ENCODE measurements at regions not wholly inside any gene's neighbourhood (a gene's known extent, or its start where the extent isn't known, plus 50 kb on each side); places are given as distances from the start of the nearest gene placed in this dataset.
"Not testable (repeated sequence)": the region's sequence is repeated elsewhere in the genome, so short reads cannot be mapped to it uniquely, and the experiment has no call there.

DNA sequence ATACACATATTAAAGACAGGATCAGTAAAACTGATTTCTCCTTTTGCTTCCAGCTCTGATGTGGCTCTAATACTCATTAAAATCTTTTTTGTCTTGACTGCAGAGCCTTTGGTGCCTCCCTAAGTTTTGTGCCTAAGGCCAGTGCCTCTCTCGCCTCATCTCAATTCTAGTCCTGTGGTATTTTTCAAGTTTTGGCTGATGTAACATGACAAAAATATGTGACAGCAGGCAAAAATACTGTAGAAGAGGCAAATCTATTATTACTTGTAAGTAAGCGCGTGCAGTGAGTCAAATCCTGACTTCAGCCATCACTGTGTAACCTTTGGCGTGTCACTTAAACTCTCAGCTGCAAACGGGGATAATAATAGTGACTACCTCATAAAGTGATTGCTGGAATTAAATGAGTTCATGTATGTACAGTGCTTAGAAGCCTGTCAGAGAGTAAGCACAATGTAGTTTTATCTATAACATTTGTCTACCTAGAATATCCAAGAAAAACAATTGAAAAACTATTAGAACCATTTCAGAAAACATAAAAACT, 74.0 kb downstream of the MAB21L3 start:
- TF ChIP-seq, protein P1, sequence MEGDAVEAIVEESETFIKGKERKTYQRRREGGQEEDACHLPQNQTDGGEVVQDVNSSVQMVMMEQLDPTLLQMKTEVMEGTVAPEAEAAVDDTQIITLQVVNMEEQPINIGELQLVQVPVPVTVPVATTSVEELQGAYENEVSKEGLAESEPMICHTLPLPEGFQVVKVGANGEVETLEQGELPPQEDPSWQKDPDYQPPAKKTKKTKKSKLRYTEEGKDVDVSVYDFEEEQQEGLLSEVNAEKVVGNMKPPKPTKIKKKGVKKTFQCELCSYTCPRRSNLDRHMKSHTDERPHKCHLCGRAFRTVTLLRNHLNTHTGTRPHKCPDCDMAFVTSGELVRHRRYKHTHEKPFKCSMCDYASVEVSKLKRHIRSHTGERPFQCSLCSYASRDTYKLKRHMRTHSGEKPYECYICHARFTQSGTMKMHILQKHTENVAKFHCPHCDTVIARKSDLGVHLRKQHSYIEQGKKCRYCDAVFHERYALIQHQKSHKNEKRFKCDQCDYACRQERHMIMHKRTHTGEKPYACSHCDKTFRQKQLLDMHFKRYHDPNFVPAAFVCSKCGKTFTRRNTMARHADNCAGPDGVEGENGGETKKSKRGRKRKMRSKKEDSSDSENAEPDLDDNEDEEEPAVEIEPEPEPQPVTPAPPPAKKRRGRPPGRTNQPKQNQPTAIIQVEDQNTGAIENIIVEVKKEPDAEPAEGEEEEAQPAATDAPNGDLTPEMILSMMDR (IDR thresholded peaks at IDR 0.05; ENCODE audit: extremely low read depth, missing control alignments): no peak

DNA sequence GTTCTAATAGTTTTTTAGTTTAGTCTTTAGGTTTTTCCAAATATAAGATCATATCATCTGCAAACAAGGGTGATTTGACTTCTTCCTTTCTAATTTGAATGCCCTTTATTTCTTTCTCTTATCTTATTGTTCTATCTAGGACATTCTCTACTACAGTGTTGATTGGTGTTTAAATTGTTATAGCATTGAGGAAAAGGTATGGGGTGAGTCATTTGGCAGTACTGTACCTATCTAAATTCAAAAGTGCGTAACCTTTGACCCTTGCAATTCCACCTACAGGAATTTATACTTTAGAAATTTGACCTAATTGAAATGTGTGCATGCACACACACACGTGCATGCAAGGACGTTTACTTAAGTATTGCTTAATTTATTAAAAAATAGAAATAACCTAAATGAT, 78.3 kb downstream of the MAB21L3 start:
- no peak for DNase-seq (ENCODE audit: low spot score)
- TF ChIP-seq, protein P1 (IDR thresholded peaks at IDR 0.05; ENCODE audit: extremely low read depth, missing control alignments): no peak

More for the DNA sequence above, 74.0 kb downstream of the MAB21L3 start:
- no peak for DNase-seq (ENCODE audit: low spot score)

DNA sequence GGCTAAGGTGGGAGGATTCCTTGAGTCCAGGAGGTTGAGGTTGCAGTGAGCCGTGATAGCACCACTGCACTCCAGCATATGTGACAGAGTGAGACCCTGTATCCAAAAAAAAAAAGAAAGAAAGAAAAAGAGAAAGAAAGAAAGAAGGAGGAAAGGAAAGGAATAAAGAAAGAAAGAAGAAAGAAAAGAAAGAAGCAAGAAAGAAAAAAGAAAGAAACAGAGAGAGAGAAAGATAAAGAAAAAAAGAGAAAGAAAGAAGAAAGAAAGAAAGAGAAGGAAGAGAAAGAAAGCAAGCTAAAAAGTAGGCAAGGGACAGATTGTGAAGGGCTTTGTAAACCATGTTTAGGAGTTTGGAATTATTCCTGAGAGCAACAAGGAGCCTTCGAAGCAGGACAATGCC, 80.1 kb downstream of the MAB21L3 start:
- DNase-seq (ENCODE audit: low spot score): no peak
- TF ChIP-seq, protein P1 (IDR thresholded peaks at IDR 0.05; ENCODE audit: extremely low read depth, missing control alignments): no peak

DNA sequence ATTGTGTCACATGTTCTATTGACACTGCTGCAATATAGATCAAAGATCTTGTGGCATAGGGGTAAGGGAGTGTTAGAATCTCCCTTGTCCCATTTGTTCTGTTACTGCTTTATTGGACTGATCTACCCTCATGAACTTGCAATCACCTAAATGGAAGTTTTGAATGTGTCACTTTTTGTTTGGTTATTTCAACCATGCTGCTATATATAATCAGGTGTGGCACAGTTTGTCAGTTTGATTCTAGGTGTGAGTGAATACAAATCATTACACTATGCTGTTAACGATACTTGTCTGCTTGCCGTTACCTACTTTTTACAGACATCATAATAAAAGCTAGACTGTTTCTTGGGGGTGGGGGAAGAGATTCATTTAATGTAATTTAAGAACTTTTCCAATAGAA, 82.6 kb downstream of the MAB21L3 start:
- no peak for DNase-seq (ENCODE audit: low spot score)
- TF ChIP-seq, protein P1 (IDR thresholded peaks at IDR 0.05; ENCODE audit: extremely low read depth, missing control alignments): no peak

DNA sequence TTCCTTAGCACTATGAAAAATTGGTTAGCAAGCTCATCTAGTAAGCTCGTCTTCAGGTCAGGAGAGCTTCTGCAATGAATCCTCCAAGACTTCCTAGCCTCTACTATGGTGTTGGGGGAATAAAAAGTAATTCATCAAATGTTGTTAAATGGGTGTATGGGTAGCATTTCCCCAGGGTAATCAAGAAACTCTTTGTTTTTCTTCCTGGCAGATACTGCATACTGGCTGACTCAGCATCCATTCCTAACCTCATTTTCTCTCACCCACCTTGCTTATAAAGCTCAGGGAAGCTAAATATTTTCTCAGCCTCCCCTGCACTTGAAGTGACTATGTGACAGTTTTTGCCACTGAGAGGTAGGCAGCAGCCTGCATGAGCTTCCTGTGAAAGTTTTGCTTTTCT, 83.4 kb downstream of the MAB21L3 start:
- DNase-seq (ENCODE audit: low spot score): no peak
- TF ChIP-seq, protein P1 (IDR thresholded peaks at IDR 0.05; ENCODE audit: extremely low read depth, missing control alignments): no peak

DNA sequence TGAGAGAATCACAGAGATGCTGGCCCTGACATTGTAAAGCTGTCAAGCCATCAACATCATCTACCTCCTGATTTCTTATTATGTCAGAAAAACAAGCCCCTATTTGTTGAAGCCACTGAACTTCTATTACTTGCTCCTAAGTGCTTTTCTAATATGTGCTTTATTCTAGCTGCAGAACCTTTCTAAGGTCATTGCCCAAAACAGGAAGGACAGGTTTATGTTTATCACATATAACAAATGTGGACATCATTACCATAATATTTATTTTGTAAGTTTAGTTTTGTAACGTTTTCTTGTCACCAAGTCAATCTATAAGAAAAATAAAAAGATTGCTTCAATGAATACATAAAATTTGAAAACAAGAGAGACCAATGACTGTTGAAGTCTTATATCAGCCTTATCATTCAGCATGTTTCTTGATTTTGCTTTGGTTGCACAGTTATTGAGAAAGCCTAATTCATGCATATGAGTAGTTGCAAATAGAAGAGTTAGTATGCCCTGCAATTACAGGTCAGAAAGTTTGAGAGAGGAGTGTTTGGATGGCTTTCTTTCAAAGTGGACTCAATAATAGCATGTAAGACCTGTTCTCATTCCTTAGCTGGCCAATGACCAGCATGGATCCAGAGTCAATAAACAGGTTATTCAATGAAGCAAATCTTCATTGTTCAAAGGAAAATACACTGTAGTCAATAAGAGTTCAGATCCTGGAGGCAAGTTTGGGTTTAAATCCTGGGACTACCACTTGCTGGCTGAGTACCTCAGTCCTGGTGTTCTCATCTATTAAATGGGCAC, 84.1 kb downstream of the MAB21L3 start:
- no peak for DNase-seq (ENCODE audit: low spot score)
- TF ChIP-seq, protein P1 (IDR thresholded peaks at IDR 0.05; ENCODE audit: extremely low read depth, missing control alignments): no peak

DNA sequence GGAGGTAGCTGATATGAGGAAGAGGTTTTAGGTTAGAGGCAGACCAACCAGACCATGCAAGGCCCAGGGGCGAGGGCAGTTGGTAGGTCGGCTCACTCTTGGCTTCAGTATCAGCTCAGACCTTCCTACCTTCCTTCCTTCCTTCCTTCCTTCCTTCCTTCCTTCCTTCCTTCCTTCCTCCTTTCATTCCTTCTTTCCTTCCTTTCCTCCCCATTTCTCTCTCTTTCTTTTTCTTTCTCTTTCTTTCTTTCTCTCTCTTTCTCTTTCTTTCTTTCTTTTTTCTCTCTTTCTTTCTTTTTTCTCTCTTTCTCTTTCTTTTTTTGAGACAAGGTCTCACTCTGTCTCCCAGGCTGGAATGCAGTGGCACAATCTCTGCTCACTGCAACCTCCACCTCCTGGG, 89.1 kb downstream of the MAB21L3 start:
- not testable (repeated sequence) for DNase-seq (ENCODE audit: low spot score)

DNA sequence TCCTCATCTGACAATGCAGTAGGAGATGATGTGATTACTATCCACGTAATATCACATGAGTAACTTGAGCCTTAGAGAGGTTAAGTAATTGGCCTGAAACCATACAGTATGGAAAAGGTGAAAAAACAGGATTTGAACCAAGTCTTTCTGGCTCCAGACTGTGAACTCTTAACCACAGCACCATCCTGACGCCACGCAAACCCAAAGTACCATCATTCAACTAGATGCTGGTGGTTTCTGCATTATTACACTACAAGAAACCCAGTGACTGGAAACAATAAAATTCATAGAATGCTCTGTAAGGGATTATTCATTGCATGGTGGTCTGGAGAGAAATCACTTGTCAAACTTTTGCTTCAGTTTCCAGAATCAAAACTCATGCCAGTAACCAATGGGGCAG, 90.7 kb downstream of the MAB21L3 start:
- no peak for DNase-seq (ENCODE audit: low spot score)

More for the DNA sequence above, 90.7 kb downstream of the MAB21L3 start:
- TF ChIP-seq, protein P1 (IDR thresholded peaks at IDR 0.05; ENCODE audit: extremely low read depth, missing control alignments): no peak
